Astrocyte of the cerebellum (primary cell): ENCODE measurements at regions not wholly inside any gene's neighbourhood (a gene's known extent, or its start where the extent isn't known, plus 50 kb on each side); places are given as distances from the start of the nearest gene placed in this dataset.

Source experiments
- DNase-seq: peaks from one replicate; pipeline ENCODE4 v3.0.0-alpha.2; 2011; ENCODE audit warnings: low read depth
- H3K4me3 ChIP-seq: 2 replicates; pipeline ENCODE4 v1.5.1; 2011; ENCODE audit warnings: mild to moderate bottlenecking, low read depth, low read length, moderate library complexity
- CTCF ChIP-seq: IDR thresholded peaks from 2 replicates; pipeline ENCODE4 v1.5.1; 2012; ENCODE audit warnings: low read length, low read depth, moderate library complexity, mild to moderate bottlenecking; ENCODE audit errors: missing control alignments
- in situ Hi-C: cut with HindIII; loops from 2 replicates; pipeline ENCODE4 v1.10.0; 2017; ENCODE audit warnings: low sequenced_read_pairs

DNA sequence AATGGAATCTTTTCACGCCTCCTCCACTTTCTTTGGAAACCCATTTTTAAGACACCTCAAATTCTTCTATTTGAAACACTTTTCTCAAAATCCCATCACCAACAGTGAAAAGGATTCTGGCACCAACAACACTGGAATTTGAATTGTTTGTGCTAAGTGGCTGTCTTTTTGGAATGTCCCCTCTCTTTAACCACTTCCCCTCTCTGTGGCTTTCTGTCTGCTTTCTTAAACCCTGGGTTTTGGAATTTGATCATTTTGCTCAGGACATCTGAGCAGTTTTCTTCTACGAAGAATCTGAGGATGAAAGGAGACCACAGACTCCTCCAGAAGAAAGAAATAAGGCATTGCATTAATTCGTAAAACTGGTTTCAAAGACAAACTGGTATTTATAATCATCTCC, 89.0 kb downstream of the MXRA5 start:
- DNase-seq = peak; percentile 12
- in situ Hi-C loops = loop anchor here (5.0 kb wide), 1 partner anchor 80 kb away; no protein-coding TSS in a partner anchor
- H3K4me3 ChIP-seq = no peak overlapping the region
- no peak for TF ChIP-seq CTCF

GRCh38 chrX:3256868-3257267, 89.6 kb downstream of the MXRA5 start:
- no peak for TF ChIP-seq CTCF
- H3K4me3 ChIP-seq = no peak overlapping the region
- in situ Hi-C loops = loop anchor here (5.0 kb wide), 1 partner anchor 80 kb away; no protein-coding TSS in a partner anchor
- no peak for DNase-seq

DNA sequence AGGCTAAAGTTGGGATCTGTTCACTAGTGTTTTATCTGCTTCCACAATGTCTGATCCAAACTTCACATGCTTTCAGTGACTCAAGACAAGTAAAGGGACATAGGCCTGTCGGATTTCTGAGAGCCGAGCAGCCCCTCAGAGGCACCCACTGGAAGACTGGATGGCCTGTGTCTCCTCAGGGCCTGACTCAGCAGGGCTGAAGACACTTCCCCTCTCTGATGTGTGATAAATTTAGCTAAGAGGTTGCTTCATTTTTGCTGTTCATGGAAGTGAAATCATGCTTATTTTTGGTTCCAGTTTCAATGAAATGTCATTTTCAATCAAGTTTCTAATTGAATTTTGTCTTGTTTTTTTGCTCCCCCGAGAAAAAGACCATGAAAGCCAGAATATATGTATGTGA, 93.7 kb downstream of the MXRA5 start:
- in situ Hi-C loops = no loop called here
- DNase-seq = no peak
- H3K4me3 ChIP-seq = no peak overlapping the region
- TF ChIP-seq CTCF = no peak

GRCh38 chrX:3250966-3251365, 95.5 kb downstream of the MXRA5 start:
- in situ Hi-C loops = no loop called here
- no peak for DNase-seq

DNA sequence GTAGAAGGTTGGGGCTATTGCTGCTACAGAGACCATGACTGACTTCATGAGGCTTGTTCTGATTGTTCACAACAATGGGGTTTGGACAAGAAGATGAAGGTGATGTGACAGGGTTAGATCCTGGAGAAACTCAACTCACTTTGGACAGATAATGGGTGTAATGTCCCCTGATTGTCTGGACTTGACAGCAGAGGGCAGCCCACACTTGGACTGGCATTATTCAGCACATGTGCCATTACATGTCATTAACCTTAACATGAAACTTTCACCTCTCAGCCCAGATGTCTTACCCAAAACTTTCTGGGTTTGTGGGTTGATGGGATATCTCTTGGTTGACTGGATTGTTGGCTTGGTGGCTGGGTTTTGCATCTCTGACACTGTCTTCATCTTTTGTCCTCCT, 101.5 kb downstream of the MXRA5 start:
- TF ChIP-seq CTCF = no peak
- H3K4me3 ChIP-seq = no peak overlapping the region
- in situ Hi-C loops = no loop called here
- no peak for DNase-seq

More at GRCh38 chrX:3250966-3251365, 95.5 kb downstream of the MXRA5 start:
- H3K4me3 ChIP-seq = no peak overlapping the region
- no peak for TF ChIP-seq CTCF

DNA sequence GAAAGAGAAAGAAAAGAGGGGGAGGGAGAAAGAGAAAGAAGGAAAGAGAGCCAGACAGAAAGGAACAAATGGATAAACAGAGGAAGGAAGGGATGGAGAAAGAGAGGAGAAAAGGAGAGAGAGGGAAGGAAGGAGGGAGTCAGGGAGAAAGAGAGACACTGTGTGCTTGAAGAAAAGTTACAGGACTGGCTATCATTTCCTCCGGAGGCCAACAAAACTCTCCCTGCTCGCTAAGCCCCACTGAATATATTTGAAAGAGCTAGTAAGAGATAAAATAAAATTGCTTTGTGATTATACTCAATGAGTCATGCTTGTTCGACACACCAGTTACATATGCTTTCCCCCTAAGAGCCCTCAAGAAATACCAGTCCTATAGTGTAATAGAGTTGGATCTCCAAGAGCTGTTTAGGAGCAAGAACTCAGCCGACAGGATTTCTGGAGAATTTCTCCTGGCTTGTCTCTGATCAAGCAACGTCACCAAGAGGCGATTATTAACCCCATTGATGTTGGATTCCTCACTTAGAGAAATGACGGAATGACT, 102.2 kb downstream of the MXRA5 start:
- no peak for TF ChIP-seq CTCF
- DNase-seq = peak; percentile 55
- no peak overlapping the region for H3K4me3 ChIP-seq
- in situ Hi-C loops = no loop called here
